ENCODE measurements at regions not wholly inside any gene's neighbourhood (a gene's known extent, or its start where the extent isn't known, plus 50 kb on each side); places are given as distances from the start of the nearest gene placed in this dataset.

DNA sequence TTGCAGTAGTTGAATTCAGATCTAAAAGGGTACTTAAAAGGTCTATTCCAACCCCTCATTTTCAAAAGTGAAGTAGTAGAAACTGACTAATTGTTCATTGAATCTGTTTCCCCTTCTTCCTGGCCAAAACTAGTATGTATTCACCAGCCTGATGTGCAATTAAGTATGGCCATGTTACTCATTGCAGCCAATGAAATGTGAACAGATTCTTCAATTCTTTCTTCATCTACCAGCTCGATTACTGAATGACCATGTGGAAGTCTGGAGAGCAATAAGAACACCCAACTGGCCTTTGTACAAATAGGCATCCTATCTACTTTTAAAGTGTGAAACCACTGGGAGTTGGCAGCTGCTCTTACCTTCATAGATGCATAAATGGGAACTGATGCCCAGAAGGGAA lies 449.0 kb upstream of the ID2 start:
- Histone ChIP-seq H3K4me1 (ENCODE audit: control insufficient read depth in 1 of 2, insufficient read depth in 2 of 2, low read length in 2 of 2) (peaks cover 2 to 10% of the 10 kb centered on the region in 2 experiments; a peak in 3 of 4 replicates), H3K36me3 (ENCODE audit: control insufficient read depth in 1 of 2, insufficient read depth in 2 of 2, low read length in 2 of 2) (no peaks in the 10 kb centered on the region), H3K27me3 (ENCODE audit: insufficient read depth, low read length) (0 out of 2 replicates have a peak, but pooled peaks cover 4% of the 10 kb centered on the region), H2AFZ (ENCODE audit: low read depth, low read length, poor library complexity, severe bottlenecking) (no peak overlapping the region), H4K20me1 (ENCODE audit: insufficient read depth) (no peaks in the 10 kb centered on the region), H3K9me3 (ENCODE audit: control insufficient read depth in 1 of 2, insufficient read depth in 1 of 2, low read depth in 1 of 2, low read length in 2 of 2) (no peaks in the 10 kb centered on the region), H3K9ac (ENCODE audit: low read length) (no peak overlapping the region), H3K79me2 (ENCODE audit: insufficient read depth, low read length) (no peaks in the 10 kb centered on the region), H3K9me2 (ENCODE audit: insufficient read depth) (no peaks in the 10 kb centered on the region), H3K4me3 (replicated peaks in 1 of 2; ENCODE audit: low read depth in 1 of 2, low read length in 2 of 2) (no peak overlapping the region), H3K4me2 (ENCODE audit: low read length) (no peak overlapping the region), H3K27ac (ENCODE audit: low read depth, low read length) (no peak overlapping the region)
- ChIA-PET POLR2A (no interaction called here), RAD21 (ENCODE audit: low non-redundant PET in 1 of 2, low total read pairs in 2 of 2, uncharacterized antibody in 2 of 2, unreplicated experiment in 2 of 2) (no interaction called here), CTCF (no interaction called here)
- intact Hi-C loops (cut with micrococcal nuclease): no loop called here
- no peak for DNase-seq (ENCODE audit: low read depth, low spot score)
- BruUV-seq (replicated peaks): no TSS peak
- no peak for TF ChIP-seq ZBTB33 (IDR thresholded peaks at IDR 0.05; ENCODE audit: extremely low read depth, insufficient replicate concordance, low read length)
- no peak for TF ChIP-seq EGR1 (IDR thresholded peaks at IDR 0.05; ENCODE audit: low read depth)
- no peak for TF ChIP-seq POLR2AphosphoS5 (IDR thresholded peaks at IDR 0.05; ENCODE audit: low read depth, low read length)
- no peak for TF ChIP-seq ELF1 (IDR thresholded peaks at IDR 0.05; ENCODE audit: borderline replicate concordance, low read depth)
- TF ChIP-seq, protein P1, sequence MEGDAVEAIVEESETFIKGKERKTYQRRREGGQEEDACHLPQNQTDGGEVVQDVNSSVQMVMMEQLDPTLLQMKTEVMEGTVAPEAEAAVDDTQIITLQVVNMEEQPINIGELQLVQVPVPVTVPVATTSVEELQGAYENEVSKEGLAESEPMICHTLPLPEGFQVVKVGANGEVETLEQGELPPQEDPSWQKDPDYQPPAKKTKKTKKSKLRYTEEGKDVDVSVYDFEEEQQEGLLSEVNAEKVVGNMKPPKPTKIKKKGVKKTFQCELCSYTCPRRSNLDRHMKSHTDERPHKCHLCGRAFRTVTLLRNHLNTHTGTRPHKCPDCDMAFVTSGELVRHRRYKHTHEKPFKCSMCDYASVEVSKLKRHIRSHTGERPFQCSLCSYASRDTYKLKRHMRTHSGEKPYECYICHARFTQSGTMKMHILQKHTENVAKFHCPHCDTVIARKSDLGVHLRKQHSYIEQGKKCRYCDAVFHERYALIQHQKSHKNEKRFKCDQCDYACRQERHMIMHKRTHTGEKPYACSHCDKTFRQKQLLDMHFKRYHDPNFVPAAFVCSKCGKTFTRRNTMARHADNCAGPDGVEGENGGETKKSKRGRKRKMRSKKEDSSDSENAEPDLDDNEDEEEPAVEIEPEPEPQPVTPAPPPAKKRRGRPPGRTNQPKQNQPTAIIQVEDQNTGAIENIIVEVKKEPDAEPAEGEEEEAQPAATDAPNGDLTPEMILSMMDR (IDR thresholded peaks at IDR 0.05 in 2 of 3, conservative IDR thresholded peaks at IDR 0.05 in 1 of 3; ENCODE audit: borderline replicate concordance in 1 of 3, insufficient read depth in 1 of 3, low read depth in 2 of 3, low read length in 2 of 3): no peak
- no peak for TF ChIP-seq JUND (IDR thresholded peaks at IDR 0.05)
- no peak for ATAC-seq
